ENCODE measurements at regions not wholly inside any gene's neighbourhood (a gene's known extent, or its start where the extent isn't known, plus 50 kb on each side); places are given as distances from the start of the nearest gene placed in this dataset.

- no peak for DNase-seq
- Histone ChIP-seq H3K27me3 (ENCODE audit: low read length) (no peaks in the 10 kb centered on the region), H3K4me2 (ENCODE audit: low read depth, low read length, poor library complexity, severe bottlenecking) (no peak overlapping the region), H3K9ac (ENCODE audit: low read length) (no peak overlapping the region), H3K79me2 (ENCODE audit: low read length) (no peaks in the 10 kb centered on the region), H4K20me1 (ENCODE audit: insufficient read depth, low read depth, low read length) (no peaks in the 10 kb centered on the region), H3K9me3 (ENCODE audit: low read length) (peaks cover 12% of the 10 kb centered on the region), H3K9me2 (replicated peaks; ENCODE audit: insufficient read depth, low read length) (no peaks in the 10 kb centered on the region), H3K4me1 (ENCODE audit: low read length) (no peaks in the 10 kb centered on the region), H3K27ac (ENCODE audit: low read length) (no peak overlapping the region), H2AFZ (ENCODE audit: low read length) (no peak overlapping the region), H3K4me3 (ENCODE audit: low read length) (no peak overlapping the region), H3K36me3 (ENCODE audit: insufficient read depth, low read length) (no peaks in the 10 kb centered on the region)
Observed at GRCh38 chr1:193434319-193434718, 247.9 kb upstream of the B3GALT2 start.

- no peak overlapping the region for H3K4me3 ChIP-seq (ENCODE audit: low read length)
- H3K4me1 ChIP-seq (ENCODE audit: low read length) = no peaks in the 10 kb centered on the region
- no peaks in the 10 kb centered on the region for H3K79me2 ChIP-seq (ENCODE audit: low read length)
- DNase-seq = no peak
- H3K36me3 ChIP-seq (ENCODE audit: insufficient read depth, low read length) = no peaks in the 10 kb centered on the region
- H3K27me3 ChIP-seq (ENCODE audit: low read length) = no peaks in the 10 kb centered on the region
- H3K9me3 ChIP-seq (ENCODE audit: low read length) = peaks cover 12% of the 10 kb centered on the region
- no peak overlapping the region for H3K4me2 ChIP-seq (ENCODE audit: low read depth, low read length, poor library complexity, severe bottlenecking)
- no peaks in the 10 kb centered on the region for H4K20me1 ChIP-seq (ENCODE audit: insufficient read depth, low read depth, low read length)
- no peak overlapping the region for H3K9ac ChIP-seq (ENCODE audit: low read length)
- H3K9me2 ChIP-seq (replicated peaks; ENCODE audit: insufficient read depth, low read length) = no peaks in the 10 kb centered on the region
- H2AFZ ChIP-seq (ENCODE audit: low read length) = no peak overlapping the region
- H3K27ac ChIP-seq (ENCODE audit: low read length) = no peak overlapping the region
Observed at GRCh38 chr1:193433599-193433998, 247.2 kb upstream of the B3GALT2 start.

GRCh38 chr1:193432979-193433587 is 246.7 kb upstream of the B3GALT2 start:
- no peaks in the 10 kb centered on the region for H3K27me3 ChIP-seq (ENCODE audit: low read length)
- H3K4me2 ChIP-seq (ENCODE audit: low read depth, low read length, poor library complexity, severe bottlenecking) = no peak overlapping the region
- no peaks in the 10 kb centered on the region for H3K9me2 ChIP-seq (replicated peaks; ENCODE audit: insufficient read depth, low read length)
- H3K27ac ChIP-seq (ENCODE audit: low read length) = no peak overlapping the region
- no peak overlapping the region for H3K4me3 ChIP-seq (ENCODE audit: low read length)
- H3K79me2 ChIP-seq (ENCODE audit: low read length) = no peaks in the 10 kb centered on the region
- H3K36me3 ChIP-seq (ENCODE audit: insufficient read depth, low read length) = no peaks in the 10 kb centered on the region
- no peak for DNase-seq
- no peaks in the 10 kb centered on the region for H3K4me1 ChIP-seq (ENCODE audit: low read length)
- peaks cover 12% of the 10 kb centered on the region for H3K9me3 ChIP-seq (ENCODE audit: low read length)
- H3K9ac ChIP-seq (ENCODE audit: low read length) = no peak overlapping the region
- no peaks in the 10 kb centered on the region for H4K20me1 ChIP-seq (ENCODE audit: insufficient read depth, low read depth, low read length)
- no peak overlapping the region for H2AFZ ChIP-seq (ENCODE audit: low read length)

GRCh38 chr1:193431265-193431977 is 245.0 kb upstream of the B3GALT2 start:
- no peaks in the 10 kb centered on the region for H3K36me3 ChIP-seq (ENCODE audit: insufficient read depth, low read length)
- H3K27me3 ChIP-seq (ENCODE audit: low read length) = no peaks in the 10 kb centered on the region
- H3K9me2 ChIP-seq (replicated peaks; ENCODE audit: insufficient read depth, low read length) = no peaks in the 10 kb centered on the region
- H3K4me3 ChIP-seq (ENCODE audit: low read length) = no peak overlapping the region
- no peaks in the 10 kb centered on the region for H3K79me2 ChIP-seq (ENCODE audit: low read length)
- H4K20me1 ChIP-seq (ENCODE audit: insufficient read depth, low read depth, low read length) = no peaks in the 10 kb centered on the region
- H3K9me3 ChIP-seq (ENCODE audit: low read length) = peaks cover 12% of the 10 kb centered on the region
- no peak for DNase-seq
- no peak overlapping the region for H3K27ac ChIP-seq (ENCODE audit: low read length)
- H2AFZ ChIP-seq (ENCODE audit: low read length) = no peak overlapping the region
- H3K9ac ChIP-seq (ENCODE audit: low read length) = no peak overlapping the region
- H3K4me1 ChIP-seq (ENCODE audit: low read length) = no peaks in the 10 kb centered on the region
- no peak overlapping the region for H3K4me2 ChIP-seq (ENCODE audit: low read depth, low read length, poor library complexity, severe bottlenecking)

- Histone ChIP-seq H3K9me3 (ENCODE audit: low read length) (no peaks in the 10 kb centered on the region), H2AFZ (ENCODE audit: low read length) (no peak overlapping the region), H3K4me2 (ENCODE audit: low read depth, low read length, poor library complexity, severe bottlenecking) (no peak overlapping the region), H3K79me2 (ENCODE audit: low read length) (no peaks in the 10 kb centered on the region), H3K9me2 (replicated peaks; ENCODE audit: insufficient read depth, low read length) (no peaks in the 10 kb centered on the region), H3K4me1 (ENCODE audit: low read length) (no peaks in the 10 kb centered on the region), H3K36me3 (ENCODE audit: insufficient read depth, low read length) (no peaks in the 10 kb centered on the region), H3K27ac (ENCODE audit: low read length) (no peak overlapping the region), H3K9ac (ENCODE audit: low read length) (no peak overlapping the region), H4K20me1 (ENCODE audit: insufficient read depth, low read depth, low read length) (no peaks in the 10 kb centered on the region), H3K27me3 (ENCODE audit: low read length) (no peaks in the 10 kb centered on the region), H3K4me3 (ENCODE audit: low read length) (no peak overlapping the region)
- DNase-seq = no peak
Observed at GRCh38 chr1:193427524-193427923, 241.1 kb upstream of the B3GALT2 start.

- Histone ChIP-seq H4K20me1 (ENCODE audit: insufficient read depth, low read depth, low read length) (no peaks in the 10 kb centered on the region), H3K36me3 (ENCODE audit: insufficient read depth, low read length) (no peaks in the 10 kb centered on the region), H3K4me3 (ENCODE audit: low read length) (no peak overlapping the region), H3K27me3 (ENCODE audit: low read length) (no peaks in the 10 kb centered on the region), H3K9me2 (replicated peaks; ENCODE audit: insufficient read depth, low read length) (no peaks in the 10 kb centered on the region), H3K4me1 (ENCODE audit: low read length) (no peaks in the 10 kb centered on the region), H3K27ac (ENCODE audit: low read length) (no peak overlapping the region), H3K4me2 (ENCODE audit: low read depth, low read length, poor library complexity, severe bottlenecking) (no peak overlapping the region), H3K9ac (ENCODE audit: low read length) (no peak overlapping the region), H3K79me2 (ENCODE audit: low read length) (no peaks in the 10 kb centered on the region), H2AFZ (ENCODE audit: low read length) (no peak overlapping the region), H3K9me3 (ENCODE audit: low read length) (no peaks in the 10 kb centered on the region)
- DNase-seq = no peak
Observed at GRCh38 chr1:193426061-193426460, 239.6 kb upstream of the B3GALT2 start.

- Histone ChIP-seq H3K4me3 (ENCODE audit: low read length) (no peak overlapping the region), H3K4me1 (ENCODE audit: low read length) (no peaks in the 10 kb centered on the region), H3K9me2 (replicated peaks; ENCODE audit: insufficient read depth, low read length) (no peaks in the 10 kb centered on the region), H3K79me2 (ENCODE audit: low read length) (no peaks in the 10 kb centered on the region), H3K9me3 (ENCODE audit: low read length) (no peaks in the 10 kb centered on the region), H3K27ac (ENCODE audit: low read length) (no peak overlapping the region), H3K4me2 (ENCODE audit: low read depth, low read length, poor library complexity, severe bottlenecking) (no peak overlapping the region), H2AFZ (ENCODE audit: low read length) (no peak overlapping the region), H3K36me3 (ENCODE audit: insufficient read depth, low read length) (no peaks in the 10 kb centered on the region), H4K20me1 (ENCODE audit: insufficient read depth, low read depth, low read length) (no peaks in the 10 kb centered on the region), H3K27me3 (ENCODE audit: low read length) (no peaks in the 10 kb centered on the region), H3K9ac (ENCODE audit: low read length) (no peak overlapping the region)
- no peak for DNase-seq
Observed at GRCh38 chr1:193421487-193421886, 235.1 kb upstream of the B3GALT2 start.

- Histone ChIP-seq H3K4me3 (ENCODE audit: low read length) (no peak overlapping the region), H2AFZ (ENCODE audit: low read length) (no peak overlapping the region), H3K27me3 (ENCODE audit: low read length) (no peaks in the 10 kb centered on the region)
Observed at GRCh38 chr1:193419295-193419694, 232.9 kb upstream of the B3GALT2 start.

More at GRCh38 chr1:193419295-193419694, 232.9 kb upstream of the B3GALT2 start:
- Histone ChIP-seq H3K4me1 (ENCODE audit: low read length) (no peaks in the 10 kb centered on the region), H3K9me2 (replicated peaks; ENCODE audit: insufficient read depth, low read length) (no peaks in the 10 kb centered on the region), H3K9me3 (ENCODE audit: low read length) (no peaks in the 10 kb centered on the region), H4K20me1 (ENCODE audit: insufficient read depth, low read depth, low read length) (no peaks in the 10 kb centered on the region), H3K9ac (ENCODE audit: low read length) (no peak overlapping the region), H3K79me2 (ENCODE audit: low read length) (no peaks in the 10 kb centered on the region), H3K4me2 (ENCODE audit: low read depth, low read length, poor library complexity, severe bottlenecking) (no peak overlapping the region), H3K36me3 (ENCODE audit: insufficient read depth, low read length) (no peaks in the 10 kb centered on the region), H3K27ac (ENCODE audit: low read length) (no peak overlapping the region)
- DNase-seq = no peak

All from Karpas-422 (cell line).